Activated T-cell treated with anti-CD3 and anti-CD28 coated beads, Interleukin-2, amount 50 U/mL, for 48 hours (primary cell): ENCODE measurements at regions not wholly inside any gene's neighbourhood (a gene's known extent, or its start where the extent isn't known, plus 50 kb on each side); places are given as distances from the start of the nearest gene placed in this dataset.

Experiments
- DNase-seq, 2 experiments: peaks; one replicate each; pipeline ENCODE4 v3.0.0-alpha.2; 2020

GRCh38 chr3:73926360-73927202 lies 301.8 kb upstream of the PDZRN3 start:
- DNase-seq = no peak

- no peak for DNase-seq
These were observed 300.3 kb upstream of the PDZRN3 start for GRCh38 chr3:73925011-73925410.

DNA sequence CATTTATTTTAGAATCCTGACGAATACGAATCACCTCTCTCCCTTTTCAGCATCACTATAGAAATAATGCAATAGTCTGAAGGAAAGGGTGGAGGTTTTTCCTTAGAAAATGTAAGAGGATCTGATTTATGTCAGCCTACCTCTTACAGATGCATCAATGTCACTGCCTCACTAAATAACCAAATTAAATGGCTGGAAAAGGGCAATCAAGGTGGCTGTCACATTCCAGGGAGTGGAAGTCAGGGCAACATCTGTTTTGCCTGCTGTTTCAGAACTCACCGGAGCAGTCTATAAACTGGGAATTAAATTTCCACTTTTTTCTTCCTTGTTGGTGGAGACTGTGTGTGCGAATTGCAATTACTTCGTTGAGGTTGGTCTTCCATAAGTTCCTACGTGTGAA lies 299.3 kb upstream of the PDZRN3 start:
- no peak for DNase-seq

- DNase-seq = no peak
These were observed 292.9 kb upstream of the PDZRN3 start for GRCh38 chr3:73917643-73918042.

DNA sequence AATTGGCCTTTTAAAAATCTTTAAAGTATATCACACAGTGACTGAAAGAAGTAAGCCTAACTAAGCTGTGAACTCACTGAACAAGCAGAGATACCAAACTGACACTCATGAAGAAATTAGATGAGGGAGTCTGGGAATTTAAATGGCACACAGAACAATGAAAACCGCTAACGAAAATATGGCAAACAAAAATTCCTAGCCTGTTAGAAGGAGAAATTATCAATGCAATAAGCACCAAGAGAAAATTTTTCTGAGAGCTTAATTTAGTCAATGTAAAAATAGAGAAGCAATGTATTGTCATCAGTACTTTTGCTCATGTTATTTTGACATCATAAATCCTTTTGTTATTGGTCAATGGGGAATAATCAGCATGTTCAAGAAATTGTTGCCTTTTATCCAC lies 291.1 kb upstream of the PDZRN3 start:
- no peak for DNase-seq

GRCh38 chr3:73908218-73908617 lies 283.5 kb upstream of the PDZRN3 start:
- no peak for DNase-seq

DNA sequence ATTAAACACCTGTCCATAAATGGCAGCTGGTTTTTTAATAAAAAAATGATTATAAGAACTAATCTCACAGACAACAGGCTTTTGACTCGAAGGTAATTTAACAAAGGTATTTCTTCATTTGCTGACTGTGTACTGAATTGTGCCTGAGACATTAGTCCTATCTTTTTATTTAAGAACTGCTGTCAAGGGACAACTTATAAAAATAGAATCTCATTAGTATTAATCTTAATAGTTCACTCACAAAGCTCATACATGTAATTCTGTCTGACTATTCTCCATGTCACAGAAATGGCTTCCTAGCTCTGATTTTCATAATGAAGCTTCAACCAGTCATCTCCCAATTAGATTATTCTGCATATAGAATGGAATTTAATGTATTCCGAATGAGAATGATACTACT lies 276.9 kb upstream of the PDZRN3 start:
- DNase-seq = no peak

- no peak for DNase-seq
These were observed 269.9 kb upstream of the PDZRN3 start for GRCh38 chr3:73894474-73895213.

GRCh38 chr3:73893089-73893488 lies 268.3 kb upstream of the PDZRN3 start:
- DNase-seq = no peak

GRCh38 chr3:73885862-73886261 lies 261.1 kb upstream of the PDZRN3 start:
- DNase-seq = no peak

DNA sequence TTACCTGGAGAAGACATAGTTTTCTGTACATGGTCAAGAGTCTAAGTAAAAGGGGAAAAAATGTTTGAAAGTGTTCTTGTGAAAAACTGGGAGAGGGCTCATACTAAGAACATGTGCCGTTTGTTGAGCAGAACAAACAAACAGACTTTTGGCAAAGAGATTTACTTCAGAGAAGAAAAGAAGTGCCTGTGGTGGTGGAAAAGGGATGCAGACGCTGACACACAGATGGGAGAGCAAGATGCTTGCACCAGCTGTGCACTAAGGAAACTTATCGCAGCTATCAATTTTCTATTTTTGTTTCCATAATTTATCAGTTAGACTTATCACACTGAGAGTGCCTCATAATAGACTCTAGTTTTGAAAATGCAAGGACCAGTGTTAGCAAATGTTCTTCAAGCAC lies 259.6 kb upstream of the PDZRN3 start:
- no peak for DNase-seq

DNA sequence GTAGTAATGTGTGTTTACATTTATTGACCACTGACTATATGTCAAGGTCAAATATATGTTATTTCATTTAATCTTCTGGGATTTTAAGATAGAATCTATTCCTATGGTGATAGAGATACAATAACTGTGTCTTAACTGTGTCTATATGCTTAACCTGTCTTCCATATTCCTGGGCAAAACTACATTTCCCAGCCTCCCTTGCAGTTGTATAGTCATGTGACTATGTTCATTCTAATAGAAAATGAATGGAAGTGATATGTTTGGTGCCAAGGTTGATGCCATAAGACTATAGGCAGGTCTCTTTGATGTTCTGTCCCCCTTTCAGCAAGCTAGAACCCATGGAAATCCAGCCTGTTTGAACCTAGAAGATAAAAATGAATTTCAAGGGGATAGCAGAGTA lies 258.8 kb upstream of the PDZRN3 start:
- no peak for DNase-seq

DNA sequence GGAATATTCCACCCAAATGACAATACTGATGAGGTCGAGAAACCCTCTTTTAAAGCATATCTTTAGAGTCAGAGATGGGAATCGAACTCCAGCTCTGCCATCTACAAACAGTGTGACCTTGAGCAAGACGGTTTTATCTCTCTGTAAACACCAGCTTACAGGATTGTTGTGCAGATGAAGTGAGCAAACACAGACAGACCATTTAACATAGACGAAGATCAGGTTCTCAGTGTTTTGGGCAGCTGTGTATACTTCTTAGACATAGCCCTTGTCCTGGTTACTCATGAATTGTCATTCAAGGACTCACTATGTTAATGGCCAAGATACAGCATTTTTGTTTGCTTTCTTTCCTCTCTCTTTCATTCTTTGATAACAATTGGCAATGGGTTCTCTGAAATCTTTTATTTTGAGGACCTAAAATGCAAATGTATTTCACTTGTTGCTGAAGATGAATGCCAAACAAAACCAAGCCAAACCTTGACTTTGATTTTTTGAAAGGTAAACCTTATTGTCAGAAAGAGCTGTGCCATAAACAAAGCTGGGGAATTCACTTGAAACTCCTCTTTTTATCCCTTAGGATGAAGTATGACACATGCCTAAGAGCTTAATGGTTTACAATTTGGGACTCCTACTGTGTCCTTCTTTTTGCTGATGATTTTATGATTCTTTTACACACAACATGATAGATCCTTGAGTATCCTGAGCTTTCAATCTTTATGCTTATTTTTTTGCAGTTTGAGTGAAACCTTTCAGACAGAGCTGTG lies 250.0 kb upstream of the PDZRN3 start:
- DNase-seq = no peak

DNA sequence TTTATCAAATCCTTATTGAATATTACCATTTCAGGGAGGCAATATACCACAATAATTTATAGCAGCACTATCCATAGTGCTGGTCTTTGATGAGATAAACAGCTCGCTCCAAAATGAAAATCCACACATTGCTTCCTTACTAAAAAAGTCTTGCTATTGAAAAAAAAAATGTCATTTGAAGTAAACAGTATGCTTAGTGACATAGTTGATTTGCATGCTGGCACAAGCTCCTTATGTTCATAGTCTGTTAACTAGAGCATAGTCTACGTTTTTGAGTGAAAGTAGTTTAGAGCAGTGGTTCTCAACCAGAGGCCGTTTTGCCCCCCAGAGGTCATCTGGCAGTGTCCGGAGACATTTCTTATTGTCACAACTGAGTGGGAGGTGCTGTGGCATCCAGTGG lies 249.4 kb upstream of the PDZRN3 start:
- DNase-seq = no peak

GRCh38 chr3:73868688-73869315 lies 244.1 kb upstream of the PDZRN3 start:
- no peak for DNase-seq

GRCh38 chr3:73867524-73867923 lies 242.8 kb upstream of the PDZRN3 start:
- no peak for DNase-seq

- no peak for DNase-seq
These were observed 242.1 kb upstream of the PDZRN3 start for GRCh38 chr3:73866846-73867245.

DNA sequence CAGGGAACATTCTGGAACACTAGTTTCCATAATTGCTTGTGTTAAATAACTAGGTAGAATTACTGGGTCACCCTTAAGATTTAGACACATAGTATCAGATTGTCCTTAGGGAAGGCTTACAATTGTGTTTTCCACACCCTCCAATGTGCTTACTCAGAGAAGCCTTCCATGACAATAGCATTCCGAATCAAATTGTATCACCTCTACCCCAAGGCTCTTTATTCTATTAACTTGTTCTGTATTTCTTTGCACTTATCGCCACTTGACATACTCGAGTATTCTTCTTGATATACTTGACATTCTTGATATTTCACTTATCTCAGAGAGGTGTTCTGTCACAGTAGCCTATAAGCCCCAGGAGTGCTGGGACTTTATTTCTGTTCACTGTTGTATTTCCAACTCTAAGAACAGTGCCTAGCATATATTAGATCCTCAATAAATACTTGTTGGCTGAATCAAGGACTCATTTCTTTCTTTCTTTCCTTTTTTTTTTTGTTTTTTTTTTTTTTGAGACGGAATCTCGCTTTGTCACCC lies 238.9 kb upstream of the PDZRN3 start:
- DNase-seq = no peak

DNA sequence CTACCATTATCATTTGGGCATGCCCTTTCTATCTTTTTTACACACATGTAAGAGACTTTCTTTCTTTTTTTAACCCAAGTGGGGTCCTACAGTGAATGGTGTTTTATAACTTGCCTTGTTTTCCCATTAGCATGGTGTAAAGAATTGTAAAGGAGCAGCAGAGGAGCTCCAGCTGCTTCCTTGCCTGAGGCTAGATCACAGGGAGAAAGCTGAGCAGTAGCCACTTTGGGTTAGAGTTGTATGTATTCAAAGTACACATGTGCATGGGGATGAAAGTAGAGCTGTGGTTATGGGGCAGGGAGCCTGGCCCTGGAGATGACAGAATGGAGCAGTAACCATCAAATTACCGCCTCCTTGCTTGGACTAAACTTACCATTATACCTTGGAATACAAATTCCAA lies 231.1 kb upstream of the PDZRN3 start:
- no peak for DNase-seq

DNA sequence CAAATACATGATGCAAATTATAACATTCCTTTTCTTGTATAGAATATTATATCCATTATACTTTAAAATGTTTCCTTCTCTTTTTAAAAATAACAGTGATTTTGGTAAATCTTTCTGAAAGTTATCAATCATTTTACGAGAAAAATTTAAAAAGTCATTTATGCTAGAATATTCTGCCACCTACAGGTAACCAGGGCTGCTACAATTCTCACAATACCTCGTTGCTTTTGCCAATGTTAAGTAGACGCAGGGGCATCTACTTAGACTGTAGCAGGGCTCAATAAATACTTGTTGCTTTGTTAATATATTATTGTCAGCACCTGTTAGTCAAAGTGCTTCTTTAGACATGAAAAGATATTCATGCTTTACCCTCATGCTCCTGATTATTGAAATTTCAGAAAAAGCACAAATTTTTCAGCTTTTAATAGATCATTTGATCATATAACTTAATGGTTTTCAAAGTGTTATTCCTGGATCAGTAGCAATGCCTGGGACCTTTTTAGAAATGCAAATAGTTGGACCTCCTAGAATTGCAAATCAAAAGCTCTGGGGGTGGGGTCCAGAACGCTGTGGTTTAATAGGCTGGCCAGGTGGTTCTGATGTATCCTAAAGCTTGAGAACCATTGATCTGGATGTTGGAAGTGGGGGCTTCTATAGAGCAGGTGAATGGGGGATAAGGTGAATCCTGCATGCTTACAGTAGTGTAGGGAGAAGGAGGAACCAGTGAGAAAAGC lies 223.6 kb upstream of the PDZRN3 start:
- DNase-seq = no peak

GRCh38 chr3:73846951-73847350 lies 222.2 kb upstream of the PDZRN3 start:
- no peak for DNase-seq

GRCh38 chr3:73839032-73839431 lies 214.3 kb upstream of the PDZRN3 start:
- DNase-seq = no peak
